ENCODE measurements at regions not wholly inside any gene's neighbourhood (a gene's known extent, or its start where the extent isn't known, plus 50 kb on each side); places are given as distances from the start of the nearest gene placed in this dataset.

- no peak for TF ChIP-seq POLR2A (IDR thresholded peaks at IDR 0.05)
- TF ChIP-seq, protein P1, sequence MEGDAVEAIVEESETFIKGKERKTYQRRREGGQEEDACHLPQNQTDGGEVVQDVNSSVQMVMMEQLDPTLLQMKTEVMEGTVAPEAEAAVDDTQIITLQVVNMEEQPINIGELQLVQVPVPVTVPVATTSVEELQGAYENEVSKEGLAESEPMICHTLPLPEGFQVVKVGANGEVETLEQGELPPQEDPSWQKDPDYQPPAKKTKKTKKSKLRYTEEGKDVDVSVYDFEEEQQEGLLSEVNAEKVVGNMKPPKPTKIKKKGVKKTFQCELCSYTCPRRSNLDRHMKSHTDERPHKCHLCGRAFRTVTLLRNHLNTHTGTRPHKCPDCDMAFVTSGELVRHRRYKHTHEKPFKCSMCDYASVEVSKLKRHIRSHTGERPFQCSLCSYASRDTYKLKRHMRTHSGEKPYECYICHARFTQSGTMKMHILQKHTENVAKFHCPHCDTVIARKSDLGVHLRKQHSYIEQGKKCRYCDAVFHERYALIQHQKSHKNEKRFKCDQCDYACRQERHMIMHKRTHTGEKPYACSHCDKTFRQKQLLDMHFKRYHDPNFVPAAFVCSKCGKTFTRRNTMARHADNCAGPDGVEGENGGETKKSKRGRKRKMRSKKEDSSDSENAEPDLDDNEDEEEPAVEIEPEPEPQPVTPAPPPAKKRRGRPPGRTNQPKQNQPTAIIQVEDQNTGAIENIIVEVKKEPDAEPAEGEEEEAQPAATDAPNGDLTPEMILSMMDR (IDR thresholded peaks at IDR 0.05) = no peak
These were observed 1090.8 kb downstream of the BRD1 start for GRCh38 chr22:48736593-48737460.

Data from tibial nerve (tissue), 3 donors.